ENCODE measurements at regions not wholly inside any gene's neighbourhood (a gene's known extent, or its start where the extent isn't known, plus 50 kb on each side); places are given as distances from the start of the nearest gene placed in this dataset.

DNA sequence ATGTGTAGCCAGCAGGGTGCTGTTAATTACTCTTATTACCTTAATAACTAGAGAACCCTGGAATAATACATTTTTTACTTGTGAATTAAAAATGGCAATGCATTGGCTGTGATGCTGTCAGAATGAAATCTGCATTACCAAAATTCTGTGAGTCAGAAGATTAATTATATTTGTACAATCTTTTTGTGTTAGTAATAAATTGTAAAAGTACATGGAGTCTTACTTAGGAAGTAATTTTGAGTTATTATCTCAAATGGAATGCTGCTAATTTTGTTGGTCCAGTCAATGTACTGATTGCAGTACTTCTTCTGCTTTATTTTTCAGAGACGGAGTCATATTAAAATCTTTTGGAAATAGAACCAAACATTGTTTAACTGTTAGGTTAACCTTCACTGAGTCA is 152.0 kb upstream of the SLC10A2 start:
- Mint-ChIP-seq H3K36me3 (ENCODE audit: low read depth) (no peaks in the 10 kb centered on the region), H3K9me3 (no peaks in the 10 kb centered on the region), H3K4me1 (no peaks in the 10 kb centered on the region), H3K27ac (no peak overlapping the region), H3K4me3 (no peak overlapping the region), H3K27me3 (ENCODE audit: low read depth) (peaks cover under 1% of the 10 kb centered on the region)
- TF ChIP-seq, protein P1, sequence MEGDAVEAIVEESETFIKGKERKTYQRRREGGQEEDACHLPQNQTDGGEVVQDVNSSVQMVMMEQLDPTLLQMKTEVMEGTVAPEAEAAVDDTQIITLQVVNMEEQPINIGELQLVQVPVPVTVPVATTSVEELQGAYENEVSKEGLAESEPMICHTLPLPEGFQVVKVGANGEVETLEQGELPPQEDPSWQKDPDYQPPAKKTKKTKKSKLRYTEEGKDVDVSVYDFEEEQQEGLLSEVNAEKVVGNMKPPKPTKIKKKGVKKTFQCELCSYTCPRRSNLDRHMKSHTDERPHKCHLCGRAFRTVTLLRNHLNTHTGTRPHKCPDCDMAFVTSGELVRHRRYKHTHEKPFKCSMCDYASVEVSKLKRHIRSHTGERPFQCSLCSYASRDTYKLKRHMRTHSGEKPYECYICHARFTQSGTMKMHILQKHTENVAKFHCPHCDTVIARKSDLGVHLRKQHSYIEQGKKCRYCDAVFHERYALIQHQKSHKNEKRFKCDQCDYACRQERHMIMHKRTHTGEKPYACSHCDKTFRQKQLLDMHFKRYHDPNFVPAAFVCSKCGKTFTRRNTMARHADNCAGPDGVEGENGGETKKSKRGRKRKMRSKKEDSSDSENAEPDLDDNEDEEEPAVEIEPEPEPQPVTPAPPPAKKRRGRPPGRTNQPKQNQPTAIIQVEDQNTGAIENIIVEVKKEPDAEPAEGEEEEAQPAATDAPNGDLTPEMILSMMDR (IDR thresholded peaks at IDR 0.05; ENCODE audit: unreplicated experiment in 3 of 3): no peak

DNA sequence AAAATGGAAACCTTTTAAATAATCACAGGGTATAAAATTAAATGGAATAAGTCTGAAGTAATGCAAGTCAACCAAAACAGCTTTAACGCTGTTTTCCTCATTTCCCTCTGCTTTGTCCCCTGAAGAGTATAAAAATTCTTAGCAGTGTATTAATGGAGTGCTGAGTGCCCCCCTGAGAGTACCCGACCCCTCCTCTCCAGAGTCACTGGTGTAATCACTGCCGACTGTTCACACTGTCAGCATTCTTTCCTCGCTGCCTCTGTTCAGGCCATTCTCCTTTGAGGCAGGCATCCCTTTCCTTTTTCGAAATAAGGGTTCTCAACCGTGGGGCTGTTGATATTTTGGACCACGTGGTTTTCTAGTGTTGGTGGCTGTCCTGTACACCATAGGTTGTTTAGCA is 146.9 kb upstream of the SLC10A2 start:
- Mint-ChIP-seq H3K27me3 (ENCODE audit: low read depth) (peaks cover 4% of the 10 kb centered on the region), H3K4me1 (no peaks in the 10 kb centered on the region), H3K9me3 (no peaks in the 10 kb centered on the region), H3K27ac (no peak overlapping the region), H3K36me3 (ENCODE audit: low read depth) (no peaks in the 10 kb centered on the region), H3K4me3 (no peak overlapping the region)
- TF ChIP-seq, protein P1 (IDR thresholded peaks at IDR 0.05; ENCODE audit: unreplicated experiment in 3 of 3): no peak

DNA sequence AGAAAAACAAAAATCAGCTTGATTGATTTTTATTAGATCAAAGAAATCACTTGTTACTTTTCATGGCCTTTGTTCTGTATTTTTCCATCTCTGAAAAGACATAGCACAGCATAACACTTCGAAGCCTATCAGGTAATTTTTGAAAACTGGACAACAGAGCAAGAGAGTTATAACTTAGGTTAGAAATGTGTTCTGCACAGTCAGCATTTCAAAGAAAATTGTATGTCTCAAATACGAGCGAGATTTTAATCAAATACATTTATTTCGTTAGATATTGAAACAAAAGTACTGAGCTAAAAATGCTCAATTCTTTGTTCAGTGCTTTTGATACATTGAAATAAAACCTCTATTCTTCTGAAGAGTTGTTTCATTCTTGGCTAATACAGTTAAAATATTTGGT is 144.1 kb upstream of the SLC10A2 start:
- Mint-ChIP-seq H3K36me3 (ENCODE audit: low read depth) (no peaks in the 10 kb centered on the region), H3K4me3 (no peak overlapping the region), H3K4me1 (no peaks in the 10 kb centered on the region), H3K9me3 (no peaks in the 10 kb centered on the region), H3K27ac (no peak overlapping the region), H3K27me3 (ENCODE audit: low read depth) (peaks cover 4% of the 10 kb centered on the region)
- TF ChIP-seq, protein P1 (IDR thresholded peaks at IDR 0.05; ENCODE audit: unreplicated experiment in 3 of 3): no peak

DNA sequence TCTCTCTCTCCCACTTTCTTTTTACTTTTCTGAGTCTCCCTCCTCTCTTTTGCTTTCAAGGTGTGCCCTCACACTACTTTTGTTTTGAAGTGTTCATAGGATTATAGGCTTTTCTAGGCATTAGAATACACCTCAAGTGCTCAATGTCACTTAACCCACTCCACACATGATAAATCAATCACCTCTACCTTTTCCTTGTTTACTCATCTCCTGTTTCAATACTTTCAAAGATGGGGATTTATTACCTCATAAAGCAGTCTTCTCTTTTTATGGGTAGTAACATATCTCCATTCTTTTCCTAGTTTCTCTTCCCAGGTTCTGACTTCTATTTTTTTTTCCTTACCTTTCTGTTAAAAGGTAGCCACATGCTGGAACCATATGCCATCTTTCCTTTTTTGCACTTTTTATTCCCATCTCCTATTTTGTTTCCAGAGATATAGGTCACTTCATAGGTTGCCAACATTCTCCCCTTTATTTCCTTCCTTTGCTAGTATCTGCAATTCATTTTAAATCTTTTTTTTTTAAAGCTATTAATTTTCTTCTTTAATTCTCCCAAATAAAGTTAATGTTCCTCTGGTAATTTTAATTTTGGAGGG is 137.6 kb upstream of the SLC10A2 start:
- no peaks in the 10 kb centered on the region for H3K9me3 Mint-ChIP-seq
- no peaks in the 10 kb centered on the region for H3K36me3 Mint-ChIP-seq (ENCODE audit: low read depth)
- TF ChIP-seq, protein P1 (IDR thresholded peaks at IDR 0.05; ENCODE audit: unreplicated experiment in 3 of 3): no peak
- H3K27ac Mint-ChIP-seq: no peak overlapping the region
- no peak overlapping the region for H3K4me3 Mint-ChIP-seq
- H3K4me1 Mint-ChIP-seq: no peaks in the 10 kb centered on the region
- H3K27me3 Mint-ChIP-seq (ENCODE audit: low read depth): no peaks in the 10 kb centered on the region

DNA sequence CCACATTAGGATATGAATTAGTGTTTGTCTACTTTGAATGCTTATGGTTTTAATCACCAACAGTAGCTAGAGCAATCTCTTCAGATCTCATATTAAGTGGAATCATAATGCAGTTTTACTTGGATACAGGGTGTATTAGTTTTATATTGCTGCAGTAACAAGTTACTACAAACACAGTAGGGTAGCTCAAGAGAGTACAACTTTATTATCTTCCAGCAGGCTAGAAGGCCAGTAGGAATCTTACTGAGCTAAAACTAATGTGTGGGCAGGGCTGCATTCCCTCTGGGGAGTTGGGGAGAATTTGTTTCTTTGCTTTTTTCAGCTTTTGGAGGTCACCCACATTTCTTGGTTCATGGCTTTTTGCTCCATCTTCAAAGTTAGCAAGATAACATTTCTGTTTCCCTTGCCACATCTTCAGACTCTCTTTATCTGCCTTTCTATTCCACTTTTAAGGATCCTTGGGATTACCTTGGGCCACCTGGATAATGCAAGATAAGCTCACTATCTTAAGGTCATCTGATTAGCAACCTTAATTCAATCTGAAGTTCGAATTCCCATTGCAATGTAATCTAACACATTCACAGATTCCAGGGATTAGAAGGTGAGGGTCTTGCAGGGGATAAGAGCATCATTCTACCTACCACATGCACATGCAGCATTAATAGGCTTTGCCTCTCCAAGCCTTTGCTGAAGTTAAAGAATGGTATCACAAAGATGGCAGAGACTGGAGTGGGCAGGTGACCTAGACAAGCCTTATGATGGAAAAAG is 134.1 kb upstream of the SLC10A2 start:
- H3K4me3 Mint-ChIP-seq: no peak overlapping the region
- H3K4me1 Mint-ChIP-seq: peaks cover 5% of the 10 kb centered on the region
- peaks cover 6% of the 10 kb centered on the region for H3K27me3 Mint-ChIP-seq (ENCODE audit: low read depth)
- no peaks in the 10 kb centered on the region for H3K36me3 Mint-ChIP-seq (ENCODE audit: low read depth)
- TF ChIP-seq, protein P1 (IDR thresholded peaks at IDR 0.05; ENCODE audit: unreplicated experiment in 3 of 3): no peak
- H3K9me3 Mint-ChIP-seq: no peaks in the 10 kb centered on the region
- H3K27ac Mint-ChIP-seq: no peak overlapping the region
